ENCODE measurements at regions not wholly inside any gene's neighbourhood (a gene's known extent, or its start where the extent isn't known, plus 50 kb on each side); places are given as distances from the start of the nearest gene placed in this dataset.
A peak's percentile ranks its signal among the peaks of the same experiment; 100 is the strongest.

DNA sequence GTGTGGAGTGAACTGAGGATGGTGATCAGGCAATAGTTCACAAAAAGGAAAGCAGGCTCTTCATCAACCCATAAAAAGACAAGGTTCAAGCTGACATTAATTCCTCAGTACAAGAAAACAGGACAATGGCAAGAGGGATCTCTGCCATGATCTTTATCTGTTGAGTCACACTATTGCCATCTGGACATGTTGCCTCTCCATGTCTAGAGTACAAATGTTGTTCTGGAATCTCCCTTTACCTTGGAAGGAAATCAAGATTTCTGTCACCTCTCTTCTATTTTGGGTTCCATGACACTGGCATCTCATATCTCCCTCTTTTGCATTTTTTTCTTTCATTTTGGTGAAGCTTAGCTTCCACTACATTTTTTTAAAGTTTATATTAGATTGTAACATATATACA lies 329.1 kb downstream of the USP25 start:
- no peak for DNase-seq
- H3K9me3 ChIP-seq, result peaks cover 0 to under 1% (median 0%) of the 10 kb centered on the region in 12 donors
- no peak overlapping the region for H3K27ac ChIP-seq
- H3K36me3 ChIP-seq, result no peaks in the 10 kb centered on the region
- intact Hi-C loops (cut with DNase I), result no loop called here
- no peak for ATAC-seq
- H3K4me1 ChIP-seq, result no peaks in the 10 kb centered on the region
- H3K4me3 ChIP-seq, result no peak overlapping the region
- TF ChIP-seq, protein P1, sequence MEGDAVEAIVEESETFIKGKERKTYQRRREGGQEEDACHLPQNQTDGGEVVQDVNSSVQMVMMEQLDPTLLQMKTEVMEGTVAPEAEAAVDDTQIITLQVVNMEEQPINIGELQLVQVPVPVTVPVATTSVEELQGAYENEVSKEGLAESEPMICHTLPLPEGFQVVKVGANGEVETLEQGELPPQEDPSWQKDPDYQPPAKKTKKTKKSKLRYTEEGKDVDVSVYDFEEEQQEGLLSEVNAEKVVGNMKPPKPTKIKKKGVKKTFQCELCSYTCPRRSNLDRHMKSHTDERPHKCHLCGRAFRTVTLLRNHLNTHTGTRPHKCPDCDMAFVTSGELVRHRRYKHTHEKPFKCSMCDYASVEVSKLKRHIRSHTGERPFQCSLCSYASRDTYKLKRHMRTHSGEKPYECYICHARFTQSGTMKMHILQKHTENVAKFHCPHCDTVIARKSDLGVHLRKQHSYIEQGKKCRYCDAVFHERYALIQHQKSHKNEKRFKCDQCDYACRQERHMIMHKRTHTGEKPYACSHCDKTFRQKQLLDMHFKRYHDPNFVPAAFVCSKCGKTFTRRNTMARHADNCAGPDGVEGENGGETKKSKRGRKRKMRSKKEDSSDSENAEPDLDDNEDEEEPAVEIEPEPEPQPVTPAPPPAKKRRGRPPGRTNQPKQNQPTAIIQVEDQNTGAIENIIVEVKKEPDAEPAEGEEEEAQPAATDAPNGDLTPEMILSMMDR (IDR thresholded peaks at IDR 0.05), result no peak
- TF ChIP-seq POLR2A (IDR thresholded peaks at IDR 0.05), result no peak
- no peaks in the 10 kb centered on the region for H3K27me3 ChIP-seq

DNA sequence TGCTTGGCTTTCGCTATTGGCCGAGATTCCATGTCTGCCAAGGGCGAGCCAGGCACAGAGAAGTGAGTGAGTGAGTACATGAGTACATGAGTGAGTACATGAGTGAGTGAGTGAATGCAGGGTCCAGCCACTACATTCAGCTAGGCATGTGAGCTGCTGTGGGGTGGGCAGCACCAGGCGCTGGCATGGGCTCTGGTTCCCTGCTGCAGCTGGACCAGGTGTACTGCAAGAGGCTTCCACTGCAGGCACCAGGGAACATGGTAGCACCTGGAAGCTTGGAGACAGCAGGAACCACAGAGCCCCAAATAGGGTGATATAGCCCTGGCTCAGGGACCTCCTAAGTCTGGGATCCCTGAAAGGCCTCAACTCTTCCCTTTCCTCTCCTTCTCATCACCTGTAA lies 330.2 kb downstream of the USP25 start:
- TF ChIP-seq, protein P1 (IDR thresholded peaks at IDR 0.05), result no peak
- no peak for TF ChIP-seq POLR2A (IDR thresholded peaks at IDR 0.05)
- no peak overlapping the region for H3K27ac ChIP-seq
- no peak overlapping the region for H3K4me3 ChIP-seq
- no peak for ATAC-seq
- WGBS, 4 donors, result 88 to 92% (median 89%) methylated on average over 4 of the region's 4 CpGs
- no peaks in the 10 kb centered on the region for H3K27me3 ChIP-seq
- no peaks in the 10 kb centered on the region for H3K36me3 ChIP-seq
- DNase-seq, result no peak
- H3K4me1 ChIP-seq, result no peaks in the 10 kb centered on the region
- H3K9me3 ChIP-seq, result no peaks in the 10 kb centered on the region
- intact Hi-C loops (cut with DNase I), result no loop called here

- 93 to 97% (median 95%) methylated on average over 9 of the region's 9 CpGs for WGBS, 4 donors
- DNase-seq (peak in 1 of 5 donors; percentile 44), ATAC-seq (no peak)
Observed at GRCh38 chr21:16061194-16061593, 331.4 kb downstream of the USP25 start.

GRCh38 chr21:16069178-16070112 lies 339.7 kb downstream of the USP25 start:
- TF ChIP-seq, protein P1 (IDR thresholded peaks at IDR 0.05), result no peak
- no peak for TF ChIP-seq POLR2A (IDR thresholded peaks at IDR 0.05)
- H3K4me3 ChIP-seq, result no peak overlapping the region
- H3K36me3 ChIP-seq, result no peaks in the 10 kb centered on the region
- H3K27me3 ChIP-seq, result no peaks in the 10 kb centered on the region
- DNase-seq, result no peak
- intact Hi-C loops (cut with DNase I), result loop anchor here in 3 of 10 donors (10.0 kb wide), 3 partner anchors 975 to 1195 kb away; no protein-coding TSS in a partner anchor
- H3K9me3 ChIP-seq, result peaks cover 0 to 7% (median 0%) of the 10 kb centered on the region in 12 donors
- H3K4me1 ChIP-seq, result no peaks in the 10 kb centered on the region
- WGBS, 4 donors, result 85 to 90% (median 90%) methylated on average over 9 of the region's 9 CpGs
- H3K27ac ChIP-seq, result no peak overlapping the region
- no peak for ATAC-seq

More at GRCh38 chr21:16061194-16061593, 331.4 kb downstream of the USP25 start:
- Histone ChIP-seq H3K4me1 (no peaks in the 10 kb centered on the region), H3K4me3 (no peak overlapping the region), H3K36me3 (no peaks in the 10 kb centered on the region), H3K9me3 (peaks cover 0 to 7% (median 0%) of the 10 kb centered on the region in 12 donors), H3K27ac (no peak overlapping the region), H3K27me3 (no peaks in the 10 kb centered on the region)
- intact Hi-C loops (cut with DNase I), result no loop called here
- TF ChIP-seq, protein P1 (IDR thresholded peaks at IDR 0.05), result no peak

All from heart left ventricle (tissue), 16 donors.